ENCODE measurements at regions not wholly inside any gene's neighbourhood (a gene's known extent, or its start where the extent isn't known, plus 50 kb on each side); places are given as distances from the start of the nearest gene placed in this dataset.

- no peak for TF ChIP-seq CTCF (conservative IDR thresholded peaks at IDR 0.05 in 1 of 2, IDR thresholded peaks at IDR 0.05 in 1 of 2; ENCODE audit: extremely low read depth in 1 of 2, insufficient read depth in 1 of 2, low read depth in 1 of 2, low read length in 2 of 2)
- TF ChIP-seq EZH2 (IDR thresholded peaks at IDR 0.05; ENCODE audit: borderline replicate concordance, low read length), result no peak
Observed at GRCh38 chr4:138085736-138086305, 156.3 kb downstream of the SLC7A11 start.
